ENCODE measurements at regions not wholly inside any gene's neighbourhood (a gene's known extent, or its start where the extent isn't known, plus 50 kb on each side); places are given as distances from the start of the nearest gene placed in this dataset.
"Not testable (repeated sequence)": the region's sequence is repeated elsewhere in the genome, so short reads cannot be mapped to it uniquely, and the experiment has no call there.

DNA sequence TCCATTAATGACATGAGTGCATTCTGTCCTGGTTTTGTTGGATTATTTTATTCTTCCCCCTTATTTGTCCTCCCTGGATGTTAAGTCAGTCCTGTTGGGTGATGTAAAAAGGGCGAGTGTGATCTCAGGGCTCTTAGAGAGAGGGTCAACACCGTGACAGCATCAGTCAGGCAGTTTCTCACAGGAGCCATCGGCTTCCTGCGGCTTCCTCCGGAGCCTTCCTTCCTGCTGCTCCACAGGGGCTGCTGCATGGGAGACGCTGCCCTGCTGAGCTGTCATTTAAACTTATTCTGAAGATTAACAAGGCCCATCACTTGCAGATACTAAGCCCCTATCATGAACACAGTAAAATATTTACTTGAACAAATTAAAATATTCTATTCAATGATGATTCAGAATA is 211.3 kb downstream of the SPATA31A1 start:
- DNase-seq (ENCODE audit: low read depth, low spot score) = not testable (repeated sequence)

DNA sequence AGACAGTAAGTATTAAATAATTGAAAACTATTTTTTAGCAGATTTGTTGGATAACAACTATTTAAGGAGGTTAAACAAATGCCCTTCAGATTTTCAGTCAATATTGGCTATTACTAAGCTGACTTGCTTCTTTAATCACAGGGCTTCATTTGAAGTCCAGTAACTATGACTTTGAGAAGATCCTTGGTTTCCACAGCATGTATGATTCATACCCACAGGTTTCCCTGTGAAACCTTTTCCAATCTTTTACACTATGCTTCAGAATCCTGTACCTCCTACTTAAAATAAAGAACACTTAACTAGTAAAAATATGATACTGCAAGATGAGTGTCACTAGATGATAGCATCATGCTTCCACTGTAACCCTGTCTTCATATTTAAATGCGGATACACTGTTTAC is 211.9 kb downstream of the SPATA31A1 start:
- not testable (repeated sequence) for DNase-seq (ENCODE audit: low read depth, low spot score)

DNA sequence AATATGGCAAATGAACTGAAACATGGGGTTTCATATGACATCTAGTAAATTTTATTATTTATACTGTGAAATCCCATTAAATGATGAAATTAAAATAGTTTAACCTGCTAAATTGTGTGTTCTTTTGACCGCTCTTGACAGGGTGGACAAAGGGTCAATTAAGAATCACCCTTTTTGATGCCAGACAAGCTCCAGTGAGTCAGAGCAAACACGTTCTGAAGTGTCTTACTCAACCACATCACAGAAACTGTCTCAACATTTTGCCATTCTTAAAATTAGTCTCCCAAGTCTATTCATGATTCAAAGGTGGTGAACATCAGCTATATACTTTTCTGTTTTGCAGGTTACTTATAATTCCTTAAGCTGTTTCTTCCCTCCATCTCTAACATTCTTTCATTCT is 213.4 kb downstream of the SPATA31A1 start:
- DNase-seq (ENCODE audit: low read depth, low spot score) = not testable (repeated sequence)

DNA sequence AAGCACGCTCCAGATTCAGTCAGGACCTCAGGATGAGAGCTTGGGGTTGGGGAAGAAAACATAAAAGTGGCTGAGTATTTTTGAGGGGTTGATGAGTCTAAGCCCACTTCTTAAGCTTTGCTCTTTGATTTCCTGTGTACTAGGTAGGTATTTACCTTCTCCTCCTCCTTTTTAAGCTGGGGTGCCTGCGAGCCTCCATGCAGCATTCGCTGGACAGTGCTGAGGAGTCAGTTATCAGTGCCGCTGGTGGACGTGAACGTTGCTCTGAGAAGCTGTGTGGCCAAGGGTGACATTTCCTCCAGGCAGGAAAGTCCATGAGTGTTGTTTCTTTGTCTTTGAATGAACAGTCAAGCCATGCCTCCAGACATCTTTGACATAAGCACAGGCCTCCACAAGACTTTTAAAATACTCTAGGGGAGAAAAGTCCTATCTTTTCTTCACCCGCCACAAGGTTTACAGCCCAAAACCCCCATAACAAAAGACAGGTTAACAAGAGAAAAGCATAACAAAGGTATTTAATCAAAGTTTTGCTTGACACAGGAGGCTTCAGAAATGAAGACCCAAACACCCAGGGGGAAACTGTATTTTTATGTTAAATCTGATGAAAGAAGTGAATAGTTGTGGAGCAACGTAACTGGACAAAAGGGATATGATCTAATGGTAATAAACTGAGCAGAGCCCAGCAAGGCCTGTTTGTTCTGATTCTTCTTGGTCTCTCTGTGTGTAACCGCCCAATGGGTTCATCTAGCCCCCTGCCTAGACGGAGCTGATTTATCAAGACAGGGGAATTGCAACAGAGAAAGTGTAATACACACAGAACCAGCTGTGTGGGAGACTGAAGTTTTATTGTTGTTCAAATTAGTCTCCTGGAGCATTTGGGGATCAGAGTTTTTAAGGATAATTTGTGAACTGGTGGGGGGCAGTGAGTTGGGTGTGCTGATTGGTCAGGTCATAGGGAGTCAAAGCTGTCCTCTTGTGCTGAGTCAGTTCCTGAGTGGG is 217.9 kb downstream of the SPATA31A1 start:
- not testable (repeated sequence) for DNase-seq (ENCODE audit: low read depth, low spot score)

DNA sequence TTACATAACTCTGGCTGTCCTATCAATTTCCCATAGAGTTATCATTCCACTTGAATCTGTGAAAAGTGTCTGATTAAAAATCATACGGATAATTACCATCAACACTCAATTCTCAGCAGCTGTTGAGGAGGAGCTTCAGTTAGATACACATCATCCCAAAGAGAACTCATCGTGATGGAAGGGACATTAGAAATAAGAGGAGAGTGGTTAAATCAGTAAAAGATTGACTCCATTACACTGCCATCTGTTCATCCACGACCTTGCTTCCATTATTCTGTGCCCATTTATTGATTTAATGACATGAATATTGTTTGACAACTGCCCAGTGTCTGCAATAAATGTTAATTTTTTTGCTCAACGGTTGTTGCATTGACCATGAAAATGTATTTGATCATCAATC is 223.5 kb downstream of the SPATA31A1 start:
- not testable (repeated sequence) for DNase-seq (ENCODE audit: low read depth, low spot score)

DNA sequence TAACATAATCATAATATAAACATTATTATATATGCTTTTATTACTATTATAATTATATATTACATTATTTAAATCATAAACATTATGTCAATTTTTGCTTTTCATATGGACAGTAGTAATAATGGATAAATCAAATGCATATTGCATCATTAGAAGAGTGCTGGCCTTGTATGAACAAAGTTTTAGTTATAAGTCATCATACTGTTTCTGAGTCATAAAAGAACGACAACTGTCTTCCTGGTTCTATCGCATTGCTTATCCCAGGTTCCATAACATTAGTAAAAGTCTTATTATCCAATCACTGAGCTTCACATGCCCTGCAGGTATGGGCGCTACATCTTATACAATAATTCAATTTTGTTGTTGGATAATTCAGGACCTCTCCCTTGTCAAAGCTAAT is 225.8 kb downstream of the SPATA31A1 start:
- DNase-seq (ENCODE audit: low read depth, low spot score) = not testable (repeated sequence)

DNA sequence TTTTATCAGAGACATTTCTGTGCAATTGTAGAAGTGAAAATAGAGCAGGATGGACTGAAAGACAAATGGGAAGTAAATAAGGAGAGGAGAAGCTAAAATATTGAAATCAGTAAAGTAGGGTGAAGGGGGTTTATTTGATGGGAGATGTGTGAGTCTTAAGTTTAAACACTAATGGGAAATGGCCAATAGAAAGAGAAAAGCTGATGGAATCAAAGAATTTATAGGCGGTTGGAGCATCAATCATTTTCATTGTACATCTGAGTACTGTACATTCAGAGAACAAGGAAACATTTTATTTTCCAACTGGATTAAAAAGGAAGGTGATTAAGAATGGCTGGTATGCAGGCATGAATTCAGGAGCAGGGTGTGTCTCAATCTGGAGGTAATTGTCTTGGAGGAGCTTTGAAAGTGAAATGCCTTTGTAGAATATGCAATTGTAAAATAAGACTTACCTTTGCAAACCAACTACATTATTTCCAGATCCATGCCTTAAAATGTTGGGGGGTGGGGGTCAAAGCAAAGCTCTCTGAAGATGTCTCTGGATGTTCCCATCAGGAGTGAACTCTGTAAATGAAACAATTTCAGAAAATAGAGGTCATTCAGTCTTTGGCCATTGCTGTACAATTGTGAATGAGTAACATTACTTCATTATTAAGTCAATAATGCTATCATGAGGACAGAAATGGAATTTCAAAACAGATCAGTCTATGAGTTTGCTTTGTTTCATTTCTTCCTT is 227.4 kb downstream of the SPATA31A1 start:
- not testable (repeated sequence) for DNase-seq (ENCODE audit: low read depth, low spot score)

DNA sequence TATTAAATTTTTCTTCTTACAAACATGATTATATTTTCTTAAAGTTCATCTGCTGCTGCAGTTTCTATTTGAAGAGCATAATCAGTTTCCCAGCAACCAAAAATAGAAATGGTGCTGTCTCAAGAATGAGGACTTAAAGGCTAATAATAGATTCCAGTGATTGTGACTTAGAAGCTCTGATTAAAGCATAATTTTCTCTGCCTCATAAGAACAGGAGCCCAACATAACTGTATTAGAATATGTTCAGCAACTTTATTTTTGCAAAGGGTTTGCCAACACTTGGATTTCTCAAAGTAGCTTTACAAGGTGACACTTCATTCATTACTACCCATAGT is 227.9 kb downstream of the SPATA31A1 start:
- not testable (repeated sequence) for DNase-seq (ENCODE audit: low read depth, low spot score)

DNA sequence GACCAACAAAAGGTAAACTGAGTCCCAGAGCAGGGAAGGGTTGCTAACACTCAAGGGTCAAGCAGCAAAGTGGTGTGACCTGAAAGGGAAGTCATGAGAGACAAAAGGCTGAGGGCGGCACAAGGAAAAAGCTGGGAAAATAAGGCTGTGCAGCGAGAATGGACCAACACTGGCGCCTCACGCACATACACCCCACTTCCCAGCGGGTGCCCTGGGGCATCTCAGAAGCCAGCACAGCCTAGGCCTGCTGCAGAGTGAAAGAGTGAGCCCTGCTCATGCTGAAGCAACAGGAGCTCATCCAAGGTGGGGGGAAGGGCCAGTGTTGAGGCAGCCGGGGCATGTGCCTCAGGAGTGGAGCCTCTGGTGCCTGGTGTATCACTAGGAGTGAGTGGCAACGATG is 229.8 kb downstream of the SPATA31A1 start:
- not testable (repeated sequence) for DNase-seq (ENCODE audit: low read depth, low spot score)

DNA sequence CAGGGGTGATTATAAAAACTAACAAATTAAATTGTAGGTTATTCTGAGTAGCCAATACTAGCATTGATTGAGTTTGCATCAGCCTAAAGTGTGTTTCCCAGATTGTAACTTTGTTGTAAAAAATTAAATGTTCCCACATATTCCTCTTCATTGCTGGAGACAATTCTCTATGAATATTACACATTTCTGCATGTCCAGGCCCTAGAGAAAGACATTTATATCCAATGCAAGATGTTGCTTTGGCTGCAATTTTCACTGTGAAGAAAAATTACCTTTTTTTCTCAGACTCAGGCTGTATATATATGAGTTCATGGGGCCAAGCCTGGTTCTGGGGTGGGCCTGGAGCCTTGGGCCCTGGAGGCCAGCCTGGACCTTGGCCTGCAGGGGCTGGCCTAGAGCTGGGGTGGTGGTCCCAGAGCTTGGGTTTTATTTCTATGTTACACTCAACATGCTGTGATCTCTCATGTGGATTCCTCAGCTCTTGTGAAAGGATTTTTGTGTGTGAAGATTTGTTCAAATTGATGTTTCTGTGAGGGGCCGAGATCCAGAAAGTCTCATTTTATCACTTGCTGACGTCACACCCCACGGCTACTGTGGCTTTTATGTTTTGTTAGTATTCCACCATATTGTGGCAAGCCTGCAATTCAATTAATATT is 232.5 kb downstream of the SPATA31A1 start:
- no peak for DNase-seq (ENCODE audit: low read depth, low spot score)

DNA sequence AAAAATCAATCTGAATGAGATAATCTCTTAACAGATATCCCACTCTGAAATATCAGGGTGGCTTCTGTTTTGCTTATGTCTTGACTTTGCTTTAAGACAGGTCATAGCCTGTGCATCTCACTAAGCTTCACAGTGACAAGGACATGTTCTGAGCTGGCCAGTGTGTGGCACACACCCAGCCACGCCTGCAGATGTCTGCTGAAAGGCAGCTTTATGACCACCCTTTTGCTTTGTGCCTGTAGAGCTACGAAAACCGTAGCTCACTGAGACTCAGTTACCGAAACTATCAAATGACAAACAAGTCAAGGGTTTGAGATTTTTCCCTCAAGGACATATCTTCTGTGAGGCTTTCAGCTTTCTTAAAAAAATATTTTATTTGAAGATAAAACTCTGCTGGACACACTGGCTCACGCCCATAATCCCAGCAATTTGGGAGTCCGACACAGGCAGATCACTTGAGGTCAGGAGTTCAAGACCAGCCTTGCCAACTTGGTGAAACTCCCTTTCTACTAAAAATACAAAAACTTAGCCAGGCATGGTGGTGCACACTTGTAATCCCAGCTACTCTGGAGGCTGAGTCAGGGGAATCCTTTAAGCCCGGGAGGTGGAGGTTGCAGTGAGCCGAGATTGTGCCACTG is 233.2 kb downstream of the SPATA31A1 start:
- no peak for DNase-seq (ENCODE audit: low read depth, low spot score)

DNA sequence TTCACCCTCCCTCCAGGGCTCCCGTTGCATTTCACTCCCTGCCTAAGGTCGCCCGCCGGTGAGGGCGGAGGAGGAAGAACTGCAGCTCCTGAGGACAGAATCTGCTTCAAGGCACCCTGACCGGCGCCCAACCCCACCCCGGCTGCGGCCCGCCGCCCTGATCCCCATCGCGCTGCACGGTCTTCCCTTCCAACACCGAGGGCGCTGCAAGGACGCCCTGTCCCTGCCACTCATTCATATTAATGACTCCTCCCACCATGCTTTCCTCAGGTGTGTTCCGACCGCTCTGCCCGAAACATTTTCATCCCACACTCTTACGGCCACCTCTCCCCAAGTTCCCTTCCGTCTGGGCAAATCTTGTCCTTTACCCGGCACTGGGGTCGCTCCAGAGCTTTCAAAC is 248.6 kb downstream of the SPATA31A1 start:
- not testable (repeated sequence) for DNase-seq (ENCODE audit: low read depth, low spot score)

DNA sequence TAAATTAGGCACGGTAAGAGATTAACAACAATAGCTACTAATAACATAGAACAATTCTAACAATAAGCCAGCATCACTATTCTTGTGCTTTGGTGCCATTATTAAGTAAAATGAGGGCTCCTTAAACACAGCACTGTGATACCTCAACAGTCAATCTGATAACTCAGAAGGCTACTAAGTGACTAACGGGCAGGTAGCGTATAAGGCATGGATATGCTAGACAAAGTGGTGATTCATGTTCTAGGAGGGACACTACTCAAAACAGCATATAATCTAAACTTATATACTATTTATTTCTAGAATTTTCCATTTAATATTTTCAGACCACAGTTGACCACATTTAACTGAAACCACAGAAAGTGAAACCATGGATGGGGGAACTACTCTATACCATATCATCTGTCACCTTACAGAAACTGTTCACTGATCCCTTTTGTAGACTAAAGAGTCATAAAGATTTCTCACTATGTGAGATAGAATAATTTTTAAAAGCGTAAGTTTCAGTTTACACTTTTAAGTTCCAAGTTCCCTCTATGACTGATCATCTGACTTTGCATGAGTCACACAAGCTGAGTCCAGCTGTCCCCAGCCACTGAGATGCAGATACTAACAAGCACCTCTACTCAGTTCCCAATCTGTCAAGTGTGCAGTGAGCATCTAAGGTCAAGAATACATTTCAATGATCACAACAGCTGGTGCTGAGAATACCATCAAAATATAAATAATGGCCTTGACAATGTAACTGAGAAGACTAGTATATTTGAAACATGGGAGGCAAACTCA is 256.2 kb downstream of the SPATA31A1 start:
- not testable (repeated sequence) for DNase-seq (ENCODE audit: low read depth, low spot score)

DNA sequence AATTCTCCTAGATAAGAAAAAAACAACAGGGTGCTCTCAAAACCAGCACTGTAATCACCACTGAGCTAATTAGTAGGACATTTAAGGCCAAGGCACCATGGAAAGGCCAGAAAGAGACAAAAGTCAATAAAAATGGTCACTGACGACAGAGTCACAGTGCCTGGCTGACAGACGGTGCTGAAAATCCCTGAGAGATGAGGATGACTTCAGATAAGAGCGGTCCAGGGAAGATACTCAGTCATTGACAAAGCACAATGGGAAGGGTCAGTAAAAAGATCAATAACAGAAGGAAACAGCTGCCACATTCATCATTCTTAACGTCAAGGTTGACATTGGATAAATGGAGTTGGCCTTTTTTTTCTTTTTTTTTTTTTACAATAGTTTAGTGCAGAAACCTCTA is 261.0 kb downstream of the SPATA31A1 start:
- not testable (repeated sequence) for DNase-seq (ENCODE audit: low read depth, low spot score)

DNA sequence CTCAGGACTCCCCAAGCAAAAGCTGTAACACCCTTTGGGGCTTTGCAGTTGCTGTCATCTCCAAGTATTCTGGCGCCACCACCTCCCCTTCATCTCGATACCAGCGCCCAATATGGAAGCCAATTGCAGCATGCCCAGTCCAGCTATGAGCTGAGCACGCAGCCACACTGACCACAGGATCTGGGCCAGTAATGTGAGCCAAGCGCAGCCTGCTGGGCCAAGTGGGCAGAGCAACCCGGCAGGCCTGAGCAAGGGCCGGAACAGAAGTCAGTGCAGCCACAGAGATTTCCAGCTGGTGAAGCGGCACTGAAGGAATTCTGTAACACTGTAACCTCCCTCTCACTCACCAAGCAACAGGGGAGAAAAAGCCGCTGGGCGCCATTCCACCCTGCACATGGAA is 268.6 kb downstream of the SPATA31A1 start:
- DNase-seq (ENCODE audit: low read depth, low spot score) = not testable (repeated sequence)

DNA sequence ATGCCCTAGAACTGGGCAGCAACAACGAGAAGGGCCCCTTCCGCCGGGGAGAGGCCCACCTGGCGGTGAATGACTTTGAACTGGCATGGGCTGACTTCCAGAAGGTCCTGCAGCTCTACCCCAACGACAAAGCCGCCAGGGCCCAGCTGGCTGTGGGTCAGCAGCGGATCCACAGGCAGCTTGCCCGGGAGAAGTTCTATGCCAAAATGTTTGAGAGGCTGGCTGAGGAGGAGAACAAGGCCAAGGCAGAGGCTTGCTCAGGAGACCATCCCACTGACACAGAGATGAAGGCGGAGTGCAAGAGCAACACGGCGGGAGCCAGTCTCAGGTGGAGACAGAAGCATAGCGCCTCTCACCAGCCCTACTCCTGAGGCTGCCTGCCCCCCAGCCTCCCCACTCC is 276.6 kb downstream of the SPATA31A1 start:
- not testable (repeated sequence) for DNase-seq (ENCODE audit: low read depth, low spot score)

DNA sequence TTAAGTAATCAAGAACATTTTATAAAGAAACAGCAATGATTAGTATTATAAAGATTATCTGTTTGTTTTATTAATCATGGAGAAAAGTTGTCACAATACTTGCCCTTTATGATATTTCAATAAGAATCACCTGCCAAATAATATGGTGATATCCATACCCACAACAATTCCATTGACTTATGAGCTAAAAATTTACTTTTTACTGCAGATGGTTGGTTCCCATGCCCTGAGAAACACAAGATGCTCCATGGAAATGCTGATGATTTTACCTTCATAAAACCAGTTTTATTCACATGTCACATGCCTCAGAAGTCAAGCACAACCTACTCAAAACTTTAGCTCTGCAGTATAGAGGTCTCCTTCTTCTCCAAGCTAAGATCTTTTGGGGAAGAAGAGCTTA is 293.6 kb downstream of the SPATA31A1 start:
- not testable (repeated sequence) for DNase-seq (ENCODE audit: low read depth, low spot score)

DNA sequence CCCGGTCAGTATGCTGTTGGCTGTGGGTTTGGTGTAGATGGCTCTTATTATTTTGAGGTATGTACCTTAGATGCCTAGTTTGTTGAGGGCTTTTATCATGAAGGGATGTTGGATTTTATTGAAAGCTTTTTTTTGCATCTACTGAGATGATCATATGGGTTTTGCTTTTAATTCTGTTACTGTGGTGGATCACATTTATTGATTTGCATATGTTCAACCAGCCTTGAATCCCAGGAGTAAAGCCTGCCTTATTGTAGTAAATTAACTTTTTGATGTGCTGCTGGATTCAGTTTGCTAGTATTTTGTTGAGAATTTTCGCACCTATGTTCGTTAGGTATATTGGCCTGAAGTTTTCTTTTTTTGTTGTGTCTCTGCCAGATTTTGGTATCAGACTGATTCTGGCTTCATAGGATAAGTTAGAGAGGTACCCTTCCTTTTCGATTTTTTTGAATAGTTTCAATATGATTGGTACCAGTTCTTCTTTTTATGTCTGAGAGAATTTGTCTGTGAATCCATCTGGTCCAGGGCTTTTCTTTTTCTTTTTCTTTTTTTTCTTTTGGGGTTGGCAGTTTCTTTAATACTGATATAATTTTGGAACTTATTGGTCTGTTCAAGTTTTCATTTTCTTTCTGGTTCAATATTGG is 301.6 kb downstream of the SPATA31A1 start:
- DNase-seq (ENCODE audit: low read depth, low spot score) = not testable (repeated sequence)

DNA sequence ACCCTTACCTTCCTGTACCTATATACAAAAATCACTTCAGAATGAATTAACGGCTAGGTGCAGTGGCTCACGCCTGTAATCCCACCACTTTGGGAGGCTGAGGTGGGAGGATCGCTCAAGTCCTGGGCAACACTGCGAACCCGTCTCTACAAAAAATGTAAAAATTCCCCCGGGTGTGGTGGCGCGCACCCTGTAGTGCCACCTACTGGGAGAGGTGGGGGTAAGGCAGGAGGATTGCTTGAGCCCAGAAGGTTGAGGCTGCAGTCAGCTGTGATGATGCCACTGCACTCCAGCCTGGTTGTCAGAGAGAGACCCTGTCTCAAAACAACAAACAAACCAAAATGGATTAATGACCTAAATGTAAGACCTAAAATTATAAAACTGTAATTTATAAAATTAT is 307.6 kb downstream of the SPATA31A1 start:
- not testable (repeated sequence) for DNase-seq (ENCODE audit: low read depth, low spot score)

DNA sequence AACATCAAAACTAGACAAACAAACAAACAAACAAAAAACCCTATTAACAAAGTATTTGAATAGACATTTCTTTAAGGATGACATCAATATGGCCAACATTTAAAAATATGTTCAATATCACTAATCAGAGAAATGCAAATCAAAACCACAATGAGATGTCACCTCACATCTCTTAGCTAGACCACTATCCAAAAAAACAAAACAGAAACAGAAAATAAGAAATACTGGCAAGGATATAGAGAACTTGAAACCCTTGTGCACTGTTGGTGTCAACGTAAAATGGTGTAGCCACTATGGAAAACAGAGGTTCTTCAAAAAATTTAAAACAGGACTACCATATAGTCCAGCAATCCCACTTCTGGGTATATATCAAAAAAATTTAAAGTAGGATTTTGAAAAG is 308.2 kb downstream of the SPATA31A1 start:
- not testable (repeated sequence) for DNase-seq (ENCODE audit: low read depth, low spot score)

All from activated CD4-positive, CD25-positive, alpha-beta regulatory T cell treated with anti-CD3 and anti-CD28 coated beads, Interleukin-2, amount 50 U/mL, for 16 hours (primary cell).